H1 (cell line): ENCODE measurements at regions not wholly inside any gene's neighbourhood (a gene's known extent, or its start where the extent isn't known, plus 50 kb on each side); places are given as distances from the start of the nearest gene placed in this dataset.
A peak's percentile ranks its signal among the peaks of the same experiment; 100 is the strongest.

Experiments used
- CTCF ChIA-PET: fragments of 300-600 bp; sonication (Branson Sonifier 250); formaldehyde crosslinking; loops from one replicate; lab custom pipeline; 2021; ENCODE audit not compliant: partially characterized antibody; lab: Charles Lee
- POLR2A ChIA-PET: fragments of 300-600 bp; sonication (Branson Sonifier 250); formaldehyde crosslinking; loops from one replicate; lab custom pipeline; 2021; ENCODE audit warnings: inconsistent platforms; ENCODE audit not compliant: partially characterized antibody; lab: Charles Lee
- DNase-seq, 2 experiments: peaks; one replicate each; pipeline versions ENCODE4 v3.0.0 to v3.0.0-alpha.2; 2010 to 2022; ENCODE audit warnings: low spot score in 2 of 2, low read depth in 1 of 2, mixed read lengths in 1 of 2
- FAIRE-seq: peaks from 2 replicates; lab custom pipeline; 2011; peaks lifted over from hg19 to GRCh38; lab: Jason Lieb, UNC
- H2AFZ ChIP-seq: 2 replicates; pipeline ENCODE4 v1.8.1; 2012; ENCODE audit warnings: low read length, inconsistent platforms
- H2AK5ac ChIP-seq: 2 replicates; pipeline ENCODE4 v1.6.1; 2013; ENCODE audit warnings: low read depth, low read length
- H2BK120ac ChIP-seq: replicated peaks from 2 replicates; pipeline ENCODE3; 2013; ENCODE audit warnings: low read depth, low read length, inconsistent platforms
- H2BK12ac ChIP-seq: 2 replicates; pipeline ENCODE4 v1.6.1; 2013; ENCODE audit warnings: low read depth, low read length
- H2BK15ac ChIP-seq: 2 replicates; pipeline ENCODE4 v1.6.1; 2013; ENCODE audit warnings: low read length
- H2BK20ac ChIP-seq: 2 replicates; pipeline ENCODE4 v1.6.1; 2013; ENCODE audit warnings: low read length
- H2BK5ac ChIP-seq: 2 replicates; pipeline ENCODE4 v1.6.1; 2013; ENCODE audit warnings: low read depth, low read length
- H3K14ac ChIP-seq: 2 replicates; pipeline ENCODE4 v1.6.1; 2013; ENCODE audit warnings: inconsistent platforms; ENCODE audit not compliant: insufficient read length
- H3K18ac ChIP-seq: 2 replicates; pipeline ENCODE4 v1.6.1; 2013; ENCODE audit warnings: low read length; ENCODE audit errors: extremely low read depth
- H3K23ac ChIP-seq: 2 replicates; pipeline ENCODE4 v1.6.1; 2013; ENCODE audit warnings: inconsistent platforms; ENCODE audit not compliant: insufficient read length
- H3K23me2 ChIP-seq: 2 replicates; pipeline ENCODE4 v1.6.1; 2013; ENCODE audit warnings: low read depth, low read length
- H3K27ac ChIP-seq: 2 replicates; pipeline ENCODE4 v1.6.1; 2011; ENCODE audit warnings: low read depth, low read length, inconsistent platforms
- H3K27me3 ChIP-seq, 4 experiments: replicated peaks in 1 of 4; 1 replicate in 1 of 4; 2 replicates in 3 of 4; pipeline versions ENCODE4 v1.6.1 to v1.8.1; 2011 to 2013; ENCODE audit warnings: low read length in 3 of 4, mild to moderate bottlenecking in 3 of 4, inconsistent platforms in 2 of 4, mixed read lengths in 2 of 4, moderate library complexity in 1 of 4; ENCODE audit not compliant: control insufficient read depth in 3 of 4, insufficient read depth in 3 of 4; ENCODE audit errors: extremely low read depth in 1 of 4
- H3K36me3 ChIP-seq, 4 experiments: 2 replicates each; pipeline versions ENCODE4 v1.6.1 to v1.8.1; 2011 to 2013; ENCODE audit warnings: mild to moderate bottlenecking in 4 of 4, low read length in 3 of 4, moderate library complexity in 2 of 4, control low read depth in 1 of 4, inconsistent platforms in 1 of 4; ENCODE audit not compliant: insufficient read depth in 4 of 4, control insufficient read depth in 2 of 4
- H3K4ac ChIP-seq: replicated peaks from 2 replicates; pipeline ENCODE3; 2013; ENCODE audit warnings: low read length, low read depth, mixed read lengths, inconsistent platforms; ENCODE audit not compliant: insufficient read length
- H3K4me1 ChIP-seq, 4 experiments: replicated peaks in 1 of 4; 1 replicate in 1 of 4; 2 replicates in 3 of 4; pipeline versions ENCODE4 v1.6.1 to v1.8.1; 2011 to 2013; ENCODE audit warnings: low read length in 3 of 4, inconsistent platforms in 2 of 4, mixed read lengths in 1 of 4; ENCODE audit not compliant: insufficient read depth in 4 of 4, control insufficient read depth in 3 of 4
- H3K4me2 ChIP-seq, 2 experiments: 2 replicates each; pipeline versions ENCODE4 v1.6.1 to v1.8.1; 2011 to 2013; ENCODE audit warnings: low read depth in 2 of 2, low read length in 2 of 2, control low read depth in 1 of 2, inconsistent platforms in 1 of 2, mild to moderate bottlenecking in 1 of 2; ENCODE audit not compliant: insufficient read depth in 1 of 2
- H3K4me3 ChIP-seq, 4 experiments: fragments of 200-600, 300-600 bp in 1 of 4; sonication (generic), shearing (Covaris generic), sonication (Bioruptor Twin) in 1 of 4; 2 replicates each; pipeline versions ENCODE4 v1.5.1 to v1.8.1; 2011 to 2016; ENCODE audit warnings: low read length in 4 of 4, low read depth in 3 of 4, control low read depth in 2 of 4, inconsistent platforms in 2 of 4, mild to moderate bottlenecking in 2 of 4, mixed read lengths in 1 of 4, moderate library complexity in 1 of 4; ENCODE audit not compliant: insufficient read depth in 2 of 4; ENCODE audit errors: extremely low read depth in 1 of 4
- H3K56ac ChIP-seq: replicated peaks from 2 replicates; pipeline ENCODE3; 2013; ENCODE audit warnings: low read depth, mild to moderate bottlenecking, mixed read lengths, low read length, inconsistent platforms; ENCODE audit not compliant: insufficient read length
- H3K79me1 ChIP-seq: 2 replicates; pipeline ENCODE4 v1.6.1; 2013; ENCODE audit warnings: low read depth, low read length, control low read depth
- H3K79me2 ChIP-seq, 2 experiments: 2 replicates each; pipeline versions ENCODE4 v1.6.1 to v1.8.1; 2012 to 2013; ENCODE audit warnings: low read length in 2 of 2, mild to moderate bottlenecking in 2 of 2, inconsistent platforms in 1 of 2; ENCODE audit not compliant: insufficient read depth in 2 of 2, control insufficient read depth in 1 of 2
- H3K9ac ChIP-seq, 4 experiments: replicated peaks in 1 of 4; 1 replicate in 1 of 4; 2 replicates in 3 of 4; pipeline versions ENCODE4 v1.6.1 to v1.8.1; 2011 to 2013; ENCODE audit warnings: low read depth in 3 of 4, low read length in 3 of 4, control low read depth in 2 of 4, mild to moderate bottlenecking in 2 of 4, moderate library complexity in 2 of 4, inconsistent platforms in 1 of 4; ENCODE audit errors: extremely low read depth in 1 of 4
- H3K9me3 ChIP-seq, 2 experiments: 2 replicates each; pipeline versions ENCODE4 v1.6.1 to v1.8.1; 2012 to 2013; ENCODE audit warnings: mild to moderate bottlenecking in 2 of 2, moderate library complexity in 2 of 2, control low read depth in 1 of 2, inconsistent platforms in 1 of 2, low read depth in 1 of 2, low read length in 1 of 2, mixed read lengths in 1 of 2; ENCODE audit not compliant: insufficient read depth in 2 of 2
- H4K20me1 ChIP-seq, 2 experiments: replicated peaks in 1 of 2; 2 replicates each; pipeline versions ENCODE3 to v1.8.1; 2011 to 2013; ENCODE audit warnings: inconsistent platforms in 2 of 2, low read length in 2 of 2, mild to moderate bottlenecking in 1 of 2; ENCODE audit not compliant: insufficient read depth in 2 of 2, control insufficient read depth in 1 of 2
- H4K5ac ChIP-seq: 2 replicates; pipeline ENCODE4 v1.6.1; 2013; ENCODE audit warnings: low read length, low read depth, mixed read lengths, inconsistent platforms; ENCODE audit not compliant: insufficient read length
- H4K8ac ChIP-seq: 2 replicates; pipeline ENCODE4 v1.8.0; 2013; ENCODE audit warnings: mild to moderate bottlenecking, moderate library complexity, low read length, inconsistent platforms; ENCODE audit not compliant: insufficient read depth; ENCODE audit errors: extremely low read depth
- H4K91ac ChIP-seq: replicated peaks from 2 replicates; pipeline ENCODE3; 2013; ENCODE audit warnings: low read length, mixed read lengths, inconsistent platforms; ENCODE audit not compliant: insufficient read length
- CREB1 ChIP-seq: IDR thresholded peaks from 2 replicates; pipeline ENCODE4 v1.6.1; 2012; ENCODE audit warnings: inconsistent platforms
- MAFK ChIP-seq: IDR thresholded peaks from 2 replicates; pipeline ENCODE4 v1.6.1; 2012; ENCODE audit warnings: low read depth, mild to moderate bottlenecking, improper control_type of control experiment, low read length
- SRF ChIP-seq: IDR thresholded peaks from 2 replicates; pipeline ENCODE4 v1.6.1; 2011; ENCODE audit warnings: mild to moderate bottlenecking, low read depth, low read length, moderate library complexity
- TAF7 ChIP-seq: optimal IDR thresholded peaks from 2 replicates; pipeline ENCODE3; 2011; ENCODE audit warnings: low read depth, mild to moderate bottlenecking, inconsistent platforms, low read length, moderate library complexity, borderline replicate concordance
- TBP ChIP-seq: IDR thresholded peaks from 2 replicates; pipeline ENCODE4 v1.6.1; 2011; ENCODE audit warnings: low read depth, low read length, improper control_type of control experiment
- WGBS, 2 experiments: shearing (Covaris generic) in 1 of 2; methylation state at CpG; one replicate each; pipeline versions ENCODE4 v1.1.6 to v1.1.7; 2013 to 2015; ENCODE audit warnings: low lambda C conversion rate in 2 of 2, mixed read lengths in 2 of 2, inconsistent platforms in 1 of 2, low coverage in 1 of 2, missing lambda C conversion rate in 1 of 2; ENCODE audit not compliant: insufficient replicate concordance in 2 of 2, insufficient coverage in 1 of 2, insufficient read length in 1 of 2; ENCODE audit errors: extremely low coverage in 1 of 2, missing lambda C conversion rate in 1 of 2; 5-methylcytosine and 5-hydroxymethylcytosine counted together

DNA sequence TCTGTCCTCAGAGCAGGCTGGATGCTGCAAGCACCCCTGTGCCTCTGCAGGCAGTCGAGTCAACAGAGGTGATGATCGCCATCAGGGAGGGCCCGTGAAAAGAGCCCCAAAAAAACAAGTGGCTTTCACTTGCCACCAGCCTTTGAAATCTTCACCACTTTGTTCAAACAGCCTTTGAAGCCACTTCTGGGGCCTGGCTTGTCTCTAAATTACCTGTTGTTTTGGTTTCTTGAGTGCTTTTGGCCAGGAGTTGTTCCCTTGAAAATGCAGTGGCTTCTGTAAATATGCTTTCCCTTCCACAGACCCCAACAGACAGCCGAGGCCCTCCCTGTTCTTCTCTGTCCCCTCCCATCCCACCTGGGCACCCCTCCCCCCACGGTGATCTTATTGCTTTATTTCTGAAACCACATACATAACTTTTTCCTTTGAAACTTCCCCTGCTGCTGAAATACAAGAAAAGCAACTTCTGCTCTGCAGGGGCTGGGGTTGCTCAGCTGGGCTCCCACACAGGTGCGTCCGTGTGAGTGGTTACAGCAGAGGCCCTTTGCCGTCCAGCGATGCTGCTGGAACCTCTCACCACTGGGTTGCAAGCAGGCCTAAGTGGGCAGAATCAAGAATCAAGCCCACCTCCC lies 283.8 kb upstream of the SHH start:
- ChIA-PET POLR2A (no interaction called here), CTCF (no interaction called here)
- Histone ChIP-seq H3K27me3 (no peaks in the 10 kb centered on the region), H3K79me1 (no peaks in the 10 kb centered on the region), H3K4me1 (peaks cover 0 to 7% (median 0%) of the 10 kb centered on the region in 4 experiments; a peak in 1 of 7 replicates), H4K20me1 (no peaks in the 10 kb centered on the region), H2BK20ac (no peak overlapping the region), H4K91ac (no peak overlapping the region), H3K27ac (no peak overlapping the region), H4K8ac (no peak overlapping the region), H2AFZ (0 out of 2 replicates have a peak overlapping the region, but pooled peaks have one; percentile 52), H3K36me3 (no peaks in the 10 kb centered on the region; a peak in 1 of 8 replicates), H3K23me2 (no peaks in the 10 kb centered on the region), H2BK12ac (no peak overlapping the region), H3K9me3 (no peaks in the 10 kb centered on the region), H2AK5ac (no peak overlapping the region), H3K79me2 (no peaks in the 10 kb centered on the region), H3K4me3 (no peak overlapping the region), H3K56ac (no peak overlapping the region), H3K23ac (no peak overlapping the region), H3K18ac (no peak overlapping the region), H3K4me2 (no peak overlapping the region), H2BK120ac (no peak overlapping the region), H4K5ac (no peak overlapping the region), H3K4ac (no peak overlapping the region), H3K9ac (no peak overlapping the region), H2BK15ac (no peak overlapping the region), H2BK5ac (no peak overlapping the region), H3K14ac (no peak overlapping the region)
- DNase-seq (no peak), FAIRE-seq (no peak)
- 91% methylated on average over 7 of the region's 9 CpGs; no CpG with 5 or more reads in 1 of the 2 experiments for WGBS, 2 experiments
- no peak for TF ChIP-seq MAFK
- no peak for TF ChIP-seq SRF
- no peak for TF ChIP-seq TBP
- no peak for TF ChIP-seq TAF7
- TF ChIP-seq CREB1 = no peak
